ENCODE measurements at regions not wholly inside any gene's neighbourhood (a gene's known extent, or its start where the extent isn't known, plus 50 kb on each side); places are given as distances from the start of the nearest gene placed in this dataset.

DNA sequence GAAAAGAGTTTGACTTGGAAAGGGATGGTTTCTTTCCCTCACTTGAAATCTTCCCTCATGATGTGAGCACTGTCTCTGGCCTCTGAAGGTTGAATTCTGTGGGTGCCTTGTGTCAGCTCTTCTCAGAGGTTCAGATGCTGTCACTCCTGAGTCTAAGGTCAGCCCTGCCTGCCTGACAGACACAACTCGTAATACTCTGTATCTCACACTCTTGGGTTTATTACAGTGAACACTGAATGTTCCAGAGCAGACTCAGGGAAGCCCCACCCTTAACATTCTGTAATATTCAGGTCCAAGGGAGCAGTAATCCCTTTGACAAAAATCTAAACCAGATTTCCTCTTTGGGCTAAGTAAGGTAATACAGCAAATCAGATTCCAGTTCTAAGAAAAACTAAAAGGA lies 837.8 kb downstream of the QKI start:
- DNase-seq (ENCODE audit: low spot score): no peak
- Histone ChIP-seq H3K4me3 (no peak overlapping the region), H3K27ac (no peak overlapping the region)
- TF ChIP-seq, protein P1, sequence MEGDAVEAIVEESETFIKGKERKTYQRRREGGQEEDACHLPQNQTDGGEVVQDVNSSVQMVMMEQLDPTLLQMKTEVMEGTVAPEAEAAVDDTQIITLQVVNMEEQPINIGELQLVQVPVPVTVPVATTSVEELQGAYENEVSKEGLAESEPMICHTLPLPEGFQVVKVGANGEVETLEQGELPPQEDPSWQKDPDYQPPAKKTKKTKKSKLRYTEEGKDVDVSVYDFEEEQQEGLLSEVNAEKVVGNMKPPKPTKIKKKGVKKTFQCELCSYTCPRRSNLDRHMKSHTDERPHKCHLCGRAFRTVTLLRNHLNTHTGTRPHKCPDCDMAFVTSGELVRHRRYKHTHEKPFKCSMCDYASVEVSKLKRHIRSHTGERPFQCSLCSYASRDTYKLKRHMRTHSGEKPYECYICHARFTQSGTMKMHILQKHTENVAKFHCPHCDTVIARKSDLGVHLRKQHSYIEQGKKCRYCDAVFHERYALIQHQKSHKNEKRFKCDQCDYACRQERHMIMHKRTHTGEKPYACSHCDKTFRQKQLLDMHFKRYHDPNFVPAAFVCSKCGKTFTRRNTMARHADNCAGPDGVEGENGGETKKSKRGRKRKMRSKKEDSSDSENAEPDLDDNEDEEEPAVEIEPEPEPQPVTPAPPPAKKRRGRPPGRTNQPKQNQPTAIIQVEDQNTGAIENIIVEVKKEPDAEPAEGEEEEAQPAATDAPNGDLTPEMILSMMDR (IDR thresholded peaks at IDR 0.05): no peak

- no peak for DNase-seq (ENCODE audit: low spot score)
- TF ChIP-seq, protein P1 (IDR thresholded peaks at IDR 0.05): no peak
- no peak overlapping the region for H3K4me3 ChIP-seq
- no peak overlapping the region for H3K27ac ChIP-seq
These were observed 832.6 kb downstream of the QKI start for GRCh38 chr6:164247106-164247505.

- no peak overlapping the region for H3K27ac ChIP-seq
- no peak overlapping the region for H3K4me3 ChIP-seq
- DNase-seq (ENCODE audit: low spot score): no peak
- TF ChIP-seq, protein P1 (IDR thresholded peaks at IDR 0.05): no peak
These were observed 831.6 kb downstream of the QKI start for GRCh38 chr6:164246082-164246481.

- H3K27ac ChIP-seq: no peak overlapping the region
- TF ChIP-seq, protein P1 (IDR thresholded peaks at IDR 0.05): no peak
- H3K4me3 ChIP-seq: no peak overlapping the region
- DNase-seq (ENCODE audit: low spot score): no peak
These were observed 829.4 kb downstream of the QKI start for GRCh38 chr6:164243949-164244348.

DNA sequence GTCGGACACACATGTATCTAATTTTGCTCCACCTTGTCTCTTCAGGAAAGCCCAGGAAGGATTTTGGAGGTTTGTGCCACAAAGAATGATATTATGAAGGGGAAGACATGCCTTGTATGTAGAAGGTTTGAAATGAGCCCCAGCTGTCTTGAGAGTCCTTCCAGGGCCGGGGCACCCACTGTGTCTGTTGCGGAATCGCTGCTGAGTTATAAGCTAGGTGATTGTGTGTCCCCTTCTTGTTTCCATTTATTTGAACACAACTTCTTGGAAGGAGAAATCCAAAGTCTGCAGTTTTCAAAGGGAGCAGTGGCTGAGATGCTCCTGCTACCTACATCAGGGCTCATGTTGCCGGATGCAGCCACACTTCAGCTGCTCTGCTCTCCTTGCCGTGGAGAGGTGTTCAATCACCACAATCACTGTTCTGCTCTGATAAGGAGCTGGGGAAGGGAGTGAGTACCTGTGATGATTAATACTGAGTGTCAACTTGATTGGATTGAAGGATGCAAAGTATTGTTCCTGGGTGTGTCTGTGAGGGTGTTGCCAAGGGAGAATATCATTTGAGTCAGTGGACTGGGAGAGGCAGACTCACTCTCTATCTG lies 828.6 kb downstream of the QKI start:
- no peak overlapping the region for H3K27ac ChIP-seq
- no peak for DNase-seq (ENCODE audit: low spot score)
- H3K4me3 ChIP-seq: no peak overlapping the region
- TF ChIP-seq, protein P1 (IDR thresholded peaks at IDR 0.05): no peak

GRCh38 chr6:164230804-164231203 lies 816.3 kb downstream of the QKI start:
- Histone ChIP-seq H3K27ac (no peak overlapping the region), H3K4me3 (no peak overlapping the region)
- no peak for DNase-seq (ENCODE audit: low spot score)
- TF ChIP-seq, protein P1 (IDR thresholded peaks at IDR 0.05): no peak

- Histone ChIP-seq H3K4me3 (no peak overlapping the region), H3K27ac (no peak overlapping the region)
- no peak for DNase-seq (ENCODE audit: low spot score)
- TF ChIP-seq, protein P1 (IDR thresholded peaks at IDR 0.05): no peak
These were observed 815.7 kb downstream of the QKI start for GRCh38 chr6:164230259-164230658.
